ENCODE measurements at regions not wholly inside any gene's neighbourhood (a gene's known extent, or its start where the extent isn't known, plus 50 kb on each side); places are given as distances from the start of the nearest gene placed in this dataset.
"Not testable (repeated sequence)": the region's sequence is repeated elsewhere in the genome, so short reads cannot be mapped to it uniquely, and the experiment has no call there.

- no peak for DNase-seq
Measured at GRCh38 chr2:105691947-105692390, 52.7 kb upstream of the NCK2 start.

GRCh38 chr2:105690566-105690965 is 54.1 kb upstream of the NCK2 start:
- no peak for DNase-seq

GRCh38 chr2:105689484-105689883 is 55.2 kb upstream of the NCK2 start:
- DNase-seq, result no peak

- no peak for DNase-seq
Measured at GRCh38 chr2:105688946-105689345, 55.8 kb upstream of the NCK2 start.

- no peak for DNase-seq
Measured at GRCh38 chr2:105686588-105686987, 58.1 kb upstream of the NCK2 start.

GRCh38 chr2:105683011-105683492 is 61.7 kb upstream of the NCK2 start:
- DNase-seq, result no peak

GRCh38 chr2:105682401-105682800 is 62.3 kb upstream of the NCK2 start:
- DNase-seq, result no peak

GRCh38 chr2:105681927-105682326 is 62.8 kb upstream of the NCK2 start:
- no peak for DNase-seq

- DNase-seq, result no peak
Measured at GRCh38 chr2:105680357-105680756, 64.4 kb upstream of the NCK2 start.

GRCh38 chr2:105678346-105678745 is 66.4 kb upstream of the NCK2 start:
- DNase-seq, result no peak

- no peak for DNase-seq
Measured at GRCh38 chr2:105677901-105678300, 66.8 kb upstream of the NCK2 start.

- DNase-seq, result no peak
Measured at GRCh38 chr2:105675841-105676240, 68.9 kb upstream of the NCK2 start.

- DNase-seq, result no peak
Measured at GRCh38 chr2:105674859-105675541, 69.7 kb upstream of the NCK2 start.

- DNase-seq, result no peak
Measured at GRCh38 chr2:105674401-105674800, 70.3 kb upstream of the NCK2 start.

- no peak for DNase-seq
Measured at GRCh38 chr2:105671156-105671555, 73.6 kb upstream of the NCK2 start.

GRCh38 chr2:105669384-105669891 is 75.3 kb upstream of the NCK2 start:
- no peak for DNase-seq

GRCh38 chr2:105665480-105665879 is 79.2 kb upstream of the NCK2 start:
- no peak for DNase-seq

- no peak for DNase-seq
Measured at GRCh38 chr2:105660489-105660888, 84.2 kb upstream of the NCK2 start.

- DNase-seq, result not testable (repeated sequence)
Measured at GRCh38 chr2:105655723-105656606, 88.7 kb upstream of the NCK2 start.

- DNase-seq, result no peak
Measured at GRCh38 chr2:105655244-105655643, 89.5 kb upstream of the NCK2 start.

GRCh38 chr2:105654474-105655004 is 90.2 kb upstream of the NCK2 start:
- no peak for DNase-seq

GRCh38 chr2:105653302-105653701 is 91.4 kb upstream of the NCK2 start:
- DNase-seq, result no peak

- DNase-seq, result no peak
Measured at GRCh38 chr2:105652014-105652796, 92.5 kb upstream of the NCK2 start.
